HG02610 (cell line): ENCODE measurements at regions not wholly inside any gene's neighbourhood (a gene's known extent, or its start where the extent isn't known, plus 50 kb on each side); places are given as distances from the start of the nearest gene placed in this dataset.
"Not testable (repeated sequence)": the region's sequence is repeated elsewhere in the genome, so short reads cannot be mapped to it uniquely, and the experiment has no call there.

Experiments
- ATAC-seq: cut with Tn5 transposase; IDR thresholded peaks from one replicate; pipeline ENCODE4 v1.9.1; 2021; ENCODE audit warnings: mild to moderate bottlenecking, moderate library complexity; ENCODE audit not compliant: unreplicated experiment

- no peak for ATAC-seq
These were observed 155.6 kb upstream of the SEMA3C start for GRCh38 chr7:81074406-81074805.

GRCh38 chr7:81073931-81074251 is 155.0 kb upstream of the SEMA3C start:
- no peak for ATAC-seq

GRCh38 chr7:81070956-81071355 is 152.1 kb upstream of the SEMA3C start:
- ATAC-seq, result no peak

GRCh38 chr7:81066797-81067196 is 147.9 kb upstream of the SEMA3C start:
- ATAC-seq, result no peak

GRCh38 chr7:81064426-81064825 is 145.6 kb upstream of the SEMA3C start:
- ATAC-seq, result no peak

- no peak for ATAC-seq
These were observed 143.9 kb upstream of the SEMA3C start for GRCh38 chr7:81062755-81063154.

- ATAC-seq, result not testable (repeated sequence)
These were observed 138.6 kb upstream of the SEMA3C start for GRCh38 chr7:81057469-81057868.

- no peak for ATAC-seq
These were observed 134.8 kb upstream of the SEMA3C start for GRCh38 chr7:81053623-81054022.

- no peak for ATAC-seq
These were observed 133.1 kb upstream of the SEMA3C start for GRCh38 chr7:81051811-81052413.

GRCh38 chr7:81045491-81046030 is 126.7 kb upstream of the SEMA3C start:
- ATAC-seq, result no peak

GRCh38 chr7:81042646-81043045 is 123.8 kb upstream of the SEMA3C start:
- not testable (repeated sequence) for ATAC-seq

- no peak for ATAC-seq
These were observed 121.6 kb upstream of the SEMA3C start for GRCh38 chr7:81040496-81040895.

GRCh38 chr7:81036871-81037270 is 118.0 kb upstream of the SEMA3C start:
- no peak for ATAC-seq

GRCh38 chr7:81036057-81036456 is 117.2 kb upstream of the SEMA3C start:
- no peak for ATAC-seq

GRCh38 chr7:81031996-81032395 is 113.1 kb upstream of the SEMA3C start:
- no peak for ATAC-seq

- no peak for ATAC-seq
These were observed 112.4 kb upstream of the SEMA3C start for GRCh38 chr7:81031243-81031642.

- ATAC-seq, result no peak
These were observed 111.6 kb upstream of the SEMA3C start for GRCh38 chr7:81030472-81030871.

GRCh38 chr7:81029511-81029910 is 110.7 kb upstream of the SEMA3C start:
- ATAC-seq, result no peak

- no peak for ATAC-seq
These were observed 106.5 kb upstream of the SEMA3C start for GRCh38 chr7:81025360-81025759.

- ATAC-seq, result no peak
These were observed 96.1 kb upstream of the SEMA3C start for GRCh38 chr7:81014908-81015307.

GRCh38 chr7:81014266-81014665 is 95.4 kb upstream of the SEMA3C start:
- no peak for ATAC-seq

- ATAC-seq, result no peak
These were observed 94.4 kb upstream of the SEMA3C start for GRCh38 chr7:81013083-81013817.

- ATAC-seq, result no peak
These were observed 90.0 kb upstream of the SEMA3C start for GRCh38 chr7:81008901-81009300.
